ENCODE measurements at regions not wholly inside any gene's neighbourhood (a gene's known extent, or its start where the extent isn't known, plus 50 kb on each side); places are given as distances from the start of the nearest gene placed in this dataset.
"Not testable (repeated sequence)": the region's sequence is repeated elsewhere in the genome, so short reads cannot be mapped to it uniquely, and the experiment has no call there.

DNA sequence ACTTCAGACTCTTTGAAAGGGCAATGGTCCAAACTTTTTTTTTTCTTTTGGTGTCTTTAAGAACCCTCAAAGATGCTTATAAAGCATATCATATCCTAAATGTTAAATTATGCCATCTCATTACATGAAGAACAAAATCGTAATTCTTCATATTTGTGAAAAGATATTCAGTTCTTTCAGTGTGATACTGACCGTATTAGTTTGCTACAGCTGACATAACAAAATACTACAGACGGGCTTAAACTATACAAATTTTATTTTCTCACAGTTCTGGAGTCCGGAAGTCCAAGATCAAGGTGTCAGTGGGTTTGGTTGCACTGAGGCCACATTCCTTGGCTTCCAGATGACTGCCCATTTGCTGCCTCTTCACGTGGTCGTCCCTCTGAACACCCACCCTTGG, 1377.2 kb upstream of the ZEB2 start:
- Mint-ChIP-seq H3K36me3 (ENCODE audit: low read depth) (peaks cover 4% of the 10 kb centered on the region), H3K27ac (no peak overlapping the region), H3K27me3 (ENCODE audit: low read depth) (peaks cover under 1% of the 10 kb centered on the region), H3K9me3 (peaks cover 14% of the 10 kb centered on the region), H3K4me1 (no peaks in the 10 kb centered on the region), H3K4me3 (no peak overlapping the region)
- TF ChIP-seq, protein P1, sequence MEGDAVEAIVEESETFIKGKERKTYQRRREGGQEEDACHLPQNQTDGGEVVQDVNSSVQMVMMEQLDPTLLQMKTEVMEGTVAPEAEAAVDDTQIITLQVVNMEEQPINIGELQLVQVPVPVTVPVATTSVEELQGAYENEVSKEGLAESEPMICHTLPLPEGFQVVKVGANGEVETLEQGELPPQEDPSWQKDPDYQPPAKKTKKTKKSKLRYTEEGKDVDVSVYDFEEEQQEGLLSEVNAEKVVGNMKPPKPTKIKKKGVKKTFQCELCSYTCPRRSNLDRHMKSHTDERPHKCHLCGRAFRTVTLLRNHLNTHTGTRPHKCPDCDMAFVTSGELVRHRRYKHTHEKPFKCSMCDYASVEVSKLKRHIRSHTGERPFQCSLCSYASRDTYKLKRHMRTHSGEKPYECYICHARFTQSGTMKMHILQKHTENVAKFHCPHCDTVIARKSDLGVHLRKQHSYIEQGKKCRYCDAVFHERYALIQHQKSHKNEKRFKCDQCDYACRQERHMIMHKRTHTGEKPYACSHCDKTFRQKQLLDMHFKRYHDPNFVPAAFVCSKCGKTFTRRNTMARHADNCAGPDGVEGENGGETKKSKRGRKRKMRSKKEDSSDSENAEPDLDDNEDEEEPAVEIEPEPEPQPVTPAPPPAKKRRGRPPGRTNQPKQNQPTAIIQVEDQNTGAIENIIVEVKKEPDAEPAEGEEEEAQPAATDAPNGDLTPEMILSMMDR (IDR thresholded peaks at IDR 0.05; ENCODE audit: unreplicated experiment in 3 of 3): no peak

GRCh38 chr2:145887915-145888314, 1368.0 kb upstream of the ZEB2 start:
- Mint-ChIP-seq H3K36me3 (ENCODE audit: low read depth) (no peaks in the 10 kb centered on the region), H3K27me3 (ENCODE audit: low read depth) (no peaks in the 10 kb centered on the region), H3K27ac (peak overlapping the region in 2 of 3 experiments; percentile 14 to 17), H3K4me1 (peaks cover 8% of the 10 kb centered on the region), H3K4me3 (no peak overlapping the region), H3K9me3 (no peaks in the 10 kb centered on the region)
- TF ChIP-seq, protein P1 (IDR thresholded peaks at IDR 0.05; ENCODE audit: unreplicated experiment in 3 of 3): no peak

GRCh38 chr2:145880997-145881396, 1361.1 kb upstream of the ZEB2 start:
- H3K27me3 Mint-ChIP-seq (ENCODE audit: low read depth); H3K36me3 Mint-ChIP-seq (ENCODE audit: low read depth); H3K4me1 Mint-ChIP-seq; H3K4me3 Mint-ChIP-seq; H3K27ac Mint-ChIP-seq; H3K9me3 Mint-ChIP-seq: not testable (repeated sequence)

GRCh38 chr2:145875016-145875415, 1355.1 kb upstream of the ZEB2 start:
- Mint-ChIP-seq H3K27me3 (ENCODE audit: low read depth) (no peaks in the 10 kb centered on the region), H3K9me3 (peaks cover 6% of the 10 kb centered on the region), H3K27ac (peak overlapping the region; percentile 67 to 89 (median 77)), H3K36me3 (ENCODE audit: low read depth) (no peaks in the 10 kb centered on the region), H3K4me3 (no peak overlapping the region), H3K4me1 (peaks cover 23% of the 10 kb centered on the region)
- TF ChIP-seq, protein P1 (IDR thresholded peaks at IDR 0.05; ENCODE audit: unreplicated experiment in 3 of 3): no peak

DNA sequence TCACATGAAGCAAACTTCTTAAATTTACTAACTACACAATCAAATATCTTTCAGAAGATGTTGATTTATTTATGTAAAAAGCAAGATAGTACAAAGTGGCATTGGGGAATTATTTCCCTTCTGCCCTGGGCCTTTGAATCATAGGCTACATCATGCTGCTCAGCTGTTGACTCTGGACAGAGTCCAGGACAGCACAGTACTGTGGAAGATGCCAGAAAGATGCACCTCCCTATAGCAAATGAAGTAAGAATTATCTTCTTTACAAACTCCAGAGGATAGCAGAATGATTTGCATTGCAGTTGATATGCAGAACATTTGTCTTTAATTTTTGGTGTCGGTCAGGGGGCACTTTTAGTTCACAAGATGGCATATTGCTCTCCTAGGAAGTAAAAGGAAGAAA, 1354.5 kb upstream of the ZEB2 start:
- Mint-ChIP-seq H3K27me3 (ENCODE audit: low read depth) (no peaks in the 10 kb centered on the region), H3K9me3 (peaks cover 6% of the 10 kb centered on the region), H3K27ac (peak overlapping the region; percentile 67 to 89 (median 77)), H3K4me3 (no peak overlapping the region), H3K4me1 (peaks cover 23% of the 10 kb centered on the region), H3K36me3 (ENCODE audit: low read depth) (no peaks in the 10 kb centered on the region)
- TF ChIP-seq, protein P1 (IDR thresholded peaks at IDR 0.05; ENCODE audit: unreplicated experiment in 3 of 3): no peak

- TF ChIP-seq, protein P1 (IDR thresholded peaks at IDR 0.05; ENCODE audit: unreplicated experiment in 3 of 3): no peak
Measured at GRCh38 chr2:145864501-145864900, 1344.6 kb upstream of the ZEB2 start.

More at GRCh38 chr2:145864501-145864900, 1344.6 kb upstream of the ZEB2 start:
- no peak overlapping the region for H3K27ac Mint-ChIP-seq
- H3K27me3 Mint-ChIP-seq (ENCODE audit: low read depth): no peaks in the 10 kb centered on the region
- no peaks in the 10 kb centered on the region for H3K9me3 Mint-ChIP-seq
- H3K4me3 Mint-ChIP-seq: no peak overlapping the region
- no peaks in the 10 kb centered on the region for H3K4me1 Mint-ChIP-seq
- no peaks in the 10 kb centered on the region for H3K36me3 Mint-ChIP-seq (ENCODE audit: low read depth)
